Activated T-cell treated with anti-CD3 and anti-CD28 coated beads, Interleukin-2, amount 50 U/mL, for 24 hours (primary cell): ENCODE measurements at regions not wholly inside any gene's neighbourhood (a gene's known extent, or its start where the extent isn't known, plus 50 kb on each side); places are given as distances from the start of the nearest gene placed in this dataset.

Source experiments
- DNase-seq: peaks from one replicate; pipeline ENCODE4 v3.0.0-alpha.2; 2020
- H3K27ac Mint-ChIP-seq: 2 replicates; pipeline ENCODE4 v1.8.0; 2020; ENCODE audit warnings: mild to moderate bottlenecking, mixed read lengths
- H3K27me3 Mint-ChIP-seq: 2 replicates; pipeline ENCODE4 v1.8.0; 2020; ENCODE audit warnings: mixed read lengths
- H3K36me3 Mint-ChIP-seq: 2 replicates; pipeline ENCODE4 v1.8.0; 2020; ENCODE audit warnings: low read depth, mixed read lengths
- H3K4me1 Mint-ChIP-seq: 2 replicates; pipeline ENCODE4 v1.8.0; 2020; ENCODE audit warnings: low read depth, mixed read lengths
- H3K4me3 Mint-ChIP-seq: 2 replicates; pipeline ENCODE4 v1.8.0; 2020; ENCODE audit warnings: mild to moderate bottlenecking, moderate library complexity, mixed read lengths
- H3K9me3 Mint-ChIP-seq: 2 replicates; pipeline ENCODE4 v1.8.0; 2020; ENCODE audit warnings: mixed read lengths

DNA sequence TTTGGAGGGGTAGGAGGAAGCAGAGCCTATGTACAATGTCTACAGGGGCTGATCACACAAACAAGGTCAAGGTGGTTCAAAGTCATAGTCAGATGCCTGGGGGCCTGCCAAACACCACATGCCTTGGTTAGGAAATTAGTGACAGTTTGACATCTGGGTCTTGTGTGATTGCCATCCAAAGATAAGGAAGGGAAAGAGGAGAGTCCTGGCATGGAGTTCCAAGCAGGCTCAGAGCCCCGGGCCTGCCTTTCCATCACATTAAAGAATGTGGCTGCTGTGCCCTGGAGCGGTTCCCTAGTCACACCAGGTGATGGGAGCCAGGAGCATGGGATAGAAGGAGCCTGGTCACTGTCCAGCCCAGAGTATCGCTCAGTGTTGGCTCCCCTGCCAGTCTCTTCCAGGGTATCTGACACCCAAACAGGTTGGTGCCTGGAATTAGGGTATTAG, 53.6 kb upstream of the BCL2L14 start:
- Mint-ChIP-seq H3K36me3 (no peaks in the 10 kb centered on the region), H3K27ac (peak overlapping the region; percentile 91), H3K27me3 (no peaks in the 10 kb centered on the region), H3K4me3 (peak overlapping the region; percentile 10), H3K9me3 (no peaks in the 10 kb centered on the region), H3K4me1 (peaks cover 80% of the 10 kb centered on the region)
- DNase-seq = peak; percentile 61

DNA sequence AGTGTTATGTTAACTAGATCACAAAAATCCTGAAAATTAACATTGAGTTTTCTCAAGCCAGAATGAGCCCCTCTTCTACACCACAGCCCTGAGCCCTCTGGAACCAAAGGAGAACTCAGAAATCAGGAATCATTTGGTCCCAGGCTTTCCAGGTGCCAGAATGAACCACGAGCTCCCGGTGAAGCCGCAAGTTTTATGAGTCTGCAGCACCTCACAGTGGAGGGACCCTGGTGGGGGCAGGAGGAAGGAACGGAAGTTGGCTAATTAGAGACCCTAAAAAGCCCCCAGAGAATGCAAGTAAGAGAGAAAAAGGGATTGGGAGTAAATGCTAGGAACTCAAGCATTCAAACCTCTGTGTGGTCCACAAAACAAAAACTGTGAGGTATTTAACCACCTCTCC, 52.9 kb upstream of the BCL2L14 start:
- Mint-ChIP-seq H3K27me3 (no peaks in the 10 kb centered on the region), H3K4me3 (no peak overlapping the region), H3K36me3 (no peaks in the 10 kb centered on the region), H3K9me3 (no peaks in the 10 kb centered on the region), H3K27ac (peak overlapping the region; percentile 91), H3K4me1 (peaks cover 79% of the 10 kb centered on the region)
- DNase-seq = no peak

DNA sequence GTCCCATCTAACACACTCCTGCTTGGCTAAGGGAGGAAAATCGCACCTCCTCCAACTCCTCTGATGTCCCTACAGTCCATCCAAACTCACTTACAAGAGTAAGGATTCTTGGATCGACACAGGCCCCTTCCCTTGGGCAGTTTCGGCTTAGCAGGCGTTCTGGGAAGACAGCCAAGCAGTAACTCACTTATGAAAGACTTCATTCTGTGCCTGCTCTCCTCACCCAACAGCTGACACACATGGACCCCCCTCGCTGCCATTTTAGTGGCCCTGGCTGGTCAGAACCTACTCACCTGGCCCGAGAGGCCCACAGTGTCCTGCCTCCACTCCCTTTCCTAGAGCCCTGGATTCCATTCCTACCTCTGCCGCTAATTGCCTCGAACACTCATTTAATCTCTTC, 52.3 kb upstream of the BCL2L14 start:
- no peaks in the 10 kb centered on the region for H3K27me3 Mint-ChIP-seq
- H3K4me1 Mint-ChIP-seq = peaks cover 80% of the 10 kb centered on the region
- H3K9me3 Mint-ChIP-seq = no peaks in the 10 kb centered on the region
- no peak overlapping the region for H3K4me3 Mint-ChIP-seq
- peak overlapping the region; percentile 73 for H3K27ac Mint-ChIP-seq
- DNase-seq = no peak
- H3K36me3 Mint-ChIP-seq = no peaks in the 10 kb centered on the region

DNA sequence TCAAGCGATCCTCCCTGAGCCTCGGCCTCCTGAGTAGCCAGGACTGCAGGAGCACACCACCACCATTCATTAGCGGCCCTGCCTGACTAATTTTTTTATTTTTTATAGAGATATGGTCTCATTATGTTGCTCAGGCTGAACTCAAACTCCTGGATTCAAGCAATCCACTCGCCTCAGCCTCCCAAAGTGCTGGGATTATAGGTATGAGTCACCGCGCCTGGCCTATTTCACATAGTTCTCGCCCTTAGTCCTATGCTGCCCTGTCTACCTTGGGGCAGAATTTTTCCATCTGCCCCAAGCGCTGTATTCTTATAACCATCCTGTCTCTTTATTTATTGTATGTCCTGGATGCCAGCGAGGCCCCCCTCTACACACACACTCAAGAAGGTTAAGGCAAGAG, 50.9 kb upstream of the BCL2L14 start:
- Mint-ChIP-seq H3K9me3 (no peaks in the 10 kb centered on the region), H3K27ac (no peak overlapping the region), H3K4me1 (peaks cover 81% of the 10 kb centered on the region), H3K27me3 (no peaks in the 10 kb centered on the region), H3K36me3 (no peaks in the 10 kb centered on the region), H3K4me3 (no peak overlapping the region)
- no peak for DNase-seq

DNA sequence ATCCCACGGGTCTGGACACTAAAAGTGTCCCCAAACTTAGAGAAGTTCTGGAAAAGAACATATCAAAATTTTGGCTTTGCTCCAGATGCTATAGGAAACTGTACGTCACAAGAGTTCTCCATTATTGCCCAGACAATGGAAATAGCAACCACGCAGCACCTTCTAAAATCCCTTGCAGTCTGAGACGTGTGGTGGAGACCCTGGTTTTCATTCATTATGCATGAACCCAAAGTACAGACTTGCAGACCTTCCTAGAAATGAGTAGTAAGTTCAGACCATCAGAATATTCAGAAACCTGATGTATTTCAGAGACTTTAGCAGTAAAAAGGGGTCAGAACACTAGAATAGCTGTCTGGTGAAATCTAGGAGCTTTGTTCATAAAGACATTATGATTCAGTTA, 50.0 kb upstream of the BCL2L14 start:
- Mint-ChIP-seq H3K9me3 (no peaks in the 10 kb centered on the region), H3K27ac (no peak overlapping the region), H3K4me3 (no peak overlapping the region), H3K4me1 (peaks cover 80% of the 10 kb centered on the region), H3K36me3 (peaks cover 2% of the 10 kb centered on the region), H3K27me3 (no peaks in the 10 kb centered on the region)
- DNase-seq = no peak
